Endothelial cell of umbilical vein (primary cell): ENCODE measurements at regions not wholly inside any gene's neighbourhood (a gene's known extent, or its start where the extent isn't known, plus 50 kb on each side); places are given as distances from the start of the nearest gene placed in this dataset.

Experiments
- BruUV-seq: library from RNA; stranded (reverse); fragments of 400-500 nt; replicated peaks from 2 replicates; lab custom pipeline; 2021; lab: Mats Ljungman, UMichigan
- CTCF ChIA-PET: fragments of 300-600, 350-600 bp; sonication (Branson Sonifier 250); formaldehyde crosslinking; loops from one replicate; lab custom pipeline; 2021; ENCODE audit warnings: antibody characterized with exemption, inconsistent platforms; lab: Charles Lee
- POLR2A ChIA-PET: fragments of 300-600, 350-600 bp; sonication (Branson Sonifier 250); formaldehyde crosslinking; loops from one replicate; lab custom pipeline; 2021; ENCODE audit warnings: antibody characterized with exemption, inconsistent platforms; lab: Charles Lee
- DNase-seq: peaks from one replicate; pipeline ENCODE4 v3.0.0-alpha.2; 2011; ENCODE audit warnings: low read depth, low spot score
- FAIRE-seq: peaks from 2 replicates; lab custom pipeline; 2011; peaks lifted over from hg19 to GRCh38; lab: Jason Lieb, UNC
- H2AFZ ChIP-seq: 2 replicates; pipeline ENCODE4 v1.6.0; 2012; ENCODE audit warnings: low read depth, low read length, control low read depth, inconsistent platforms
- H3K27ac ChIP-seq: 2 replicates; pipeline ENCODE4 v1.5.1; 2011; ENCODE audit warnings: low read depth, mild to moderate bottlenecking, control low read depth, low read length, moderate library complexity; ENCODE audit not compliant: insufficient read depth
- H3K27me3 ChIP-seq, 2 experiments: 2 replicates each; pipeline versions ENCODE4 v1.6.0 to v1.6.1; 2011; ENCODE audit warnings: low read length in 2 of 2, mixed read lengths in 1 of 2; ENCODE audit not compliant: control insufficient read depth in 2 of 2, insufficient read depth in 2 of 2
- H3K36me3 ChIP-seq, 2 experiments: 2 replicates in 1 of 2; 3 replicates in 1 of 2; pipeline ENCODE4 v1.5.1; 2011; ENCODE audit warnings: low read length in 2 of 2, mild to moderate bottlenecking in 1 of 2, moderate library complexity in 1 of 2; ENCODE audit not compliant: control insufficient read depth in 2 of 2, insufficient read depth in 2 of 2; ENCODE audit errors: extremely low read depth in 1 of 2
- H3K4me1 ChIP-seq: 3 replicates; pipeline ENCODE4 v1.5.1; 2011; ENCODE audit warnings: mild to moderate bottlenecking, low read length; ENCODE audit not compliant: control insufficient read depth, insufficient read depth; ENCODE audit errors: extremely low read depth
- H3K4me2 ChIP-seq: 2 replicates; pipeline ENCODE4 v1.6.1; 2011; ENCODE audit warnings: low read length, control low read depth, mixed read lengths; ENCODE audit not compliant: insufficient read depth
- H3K4me3 ChIP-seq, 3 experiments: fragments of 200-600 bp in 1 of 3; sonication (generic), shearing (Covaris generic) in 1 of 3; replicated peaks in 1 of 3; 2 replicates each; pipeline ENCODE4 v1.5.1; 2011 to 2016; ENCODE audit warnings: control low read depth in 3 of 3, low read length in 3 of 3, mild to moderate bottlenecking in 2 of 3, inconsistent platforms in 1 of 3, low read depth in 1 of 3, moderate library complexity in 1 of 3; ENCODE audit not compliant: insufficient read depth in 1 of 3
- H3K79me2 ChIP-seq: 2 replicates; pipeline ENCODE4 v1.6.0; 2012; ENCODE audit warnings: low read length, inconsistent platforms; ENCODE audit not compliant: control insufficient read depth, insufficient read depth
- H3K9ac ChIP-seq: replicated peaks from 2 replicates; pipeline ENCODE3; 2011; ENCODE audit warnings: low read length, control low read depth; ENCODE audit not compliant: insufficient read depth; ENCODE audit errors: extremely low read depth
- H3K9me1 ChIP-seq: replicated peaks from 3 replicates; pipeline ENCODE4 v1.6.0; 2011; ENCODE audit warnings: mild to moderate bottlenecking, low read length; ENCODE audit not compliant: control insufficient read depth, insufficient read depth; ENCODE audit errors: extremely low read depth
- H3K9me3 ChIP-seq: replicated peaks from 2 replicates; pipeline ENCODE4 v1.5.1; 2012; ENCODE audit warnings: low read length, inconsistent platforms; ENCODE audit not compliant: control insufficient read depth, insufficient read depth
- H4K20me1 ChIP-seq: replicated peaks from 2 replicates; pipeline ENCODE3; 2011; ENCODE audit warnings: mild to moderate bottlenecking, low read length; ENCODE audit not compliant: control insufficient read depth, insufficient read depth; ENCODE audit errors: extremely low read depth
- CTCF ChIP-seq, 2 donors: IDR thresholded peaks; 1 replicate in 1 of 2; 2 replicates in 1 of 2; pipeline ENCODE4 v1.5.1; 2011; ENCODE audit warnings: low read length in 2 of 2, mild to moderate bottlenecking in 2 of 2, moderate library complexity in 2 of 2, control low read depth in 1 of 2, inconsistent platforms in 1 of 2, low read depth in 1 of 2; ENCODE audit not compliant: insufficient read depth in 1 of 2; ENCODE audit errors: extremely low read depth in 1 of 2
- EZH2 ChIP-seq: IDR thresholded peaks from 2 replicates; pipeline ENCODE4 v1.6.1; 2012; ENCODE audit warnings: borderline replicate concordance, low read depth, mild to moderate bottlenecking, moderate library complexity, low read length, inconsistent platforms; ENCODE audit not compliant: severe bottlenecking
- FOS ChIP-seq: IDR thresholded peaks from 2 replicates; pipeline ENCODE4 v1.6.1; 2011; ENCODE audit warnings: mild to moderate bottlenecking, low read length, moderate library complexity, borderline replicate concordance; ENCODE audit not compliant: insufficient read depth
- GATA2 ChIP-seq: IDR thresholded peaks from 2 replicates; pipeline ENCODE4 v1.7.0; 2011; ENCODE audit warnings: low read depth, mild to moderate bottlenecking, moderate library complexity, mixed read lengths, low read length; ENCODE audit not compliant: insufficient read length, insufficient read depth
- JUN ChIP-seq: IDR thresholded peaks from 2 replicates; pipeline ENCODE4 v1.6.1; 2011; ENCODE audit warnings: borderline replicate concordance, low read depth; ENCODE audit not compliant: insufficient read length, insufficient read depth
- MYC ChIP-seq: IDR thresholded peaks from one replicate; pipeline ENCODE4 v1.6.1; 2011; ENCODE audit warnings: mild to moderate bottlenecking, low read depth, low read length
- POLR2A ChIP-seq: IDR thresholded peaks from 2 replicates; pipeline ENCODE4 v1.6.1; 2012; ENCODE audit warnings: low read depth, mild to moderate bottlenecking, control low read depth, low read length
- POLR2AphosphoS5 ChIP-seq: IDR thresholded peaks from 2 replicates; pipeline ENCODE4 v1.6.1; 2012; ENCODE audit warnings: low read depth, mild to moderate bottlenecking, control low read depth, low read length, moderate library complexity; ENCODE audit not compliant: insufficient read depth
- dilution Hi-C: fragments of 300-500 bp; cut with MboI; formaldehyde crosslinking; loops from one replicate; pipeline ENCODE4 v1.15.0; 2019; ENCODE audit warnings: low sequenced_read_pairs; ENCODE audit not compliant: extremely low pct_ligation_motif_present
- intact Hi-C: fragments of 100-400 bp; cut with micrococcal nuclease; formaldehyde crosslinking; loops from one replicate; pipeline ENCODE4 v1.10.0; 2022
- TF ChIP-seq, protein P1 (sequence below): IDR thresholded peaks from 2 replicates; pipeline ENCODE4 v1.6.1; 2011; ENCODE audit not compliant: insufficient read depth, insufficient read length

- Histone ChIP-seq H3K79me2 (no peaks in the 10 kb centered on the region), H3K9ac (no peak overlapping the region), H3K36me3 (no peaks in the 10 kb centered on the region), H3K4me2 (no peak overlapping the region), H3K27me3 (no peaks in the 10 kb centered on the region), H3K9me3 (no peaks in the 10 kb centered on the region), H3K4me3 (no peak overlapping the region), H3K27ac (no peak overlapping the region), H2AFZ (no peak overlapping the region), H3K9me1 (no peaks in the 10 kb centered on the region), H4K20me1 (no peaks in the 10 kb centered on the region), H3K4me1 (no peaks in the 10 kb centered on the region)
- CTCF ChIA-PET = no interaction called here
- POLR2A ChIA-PET = no interaction called here
- FAIRE-seq = no peak
- intact Hi-C loops = no loop called here
- dilution Hi-C loops = no loop called here
- BruUV-seq = no TSS peak
- no peak for DNase-seq
- TF ChIP-seq EZH2 (no peak), JUN (no peak), POLR2A (no peak), MYC (no peak), POLR2AphosphoS5 (no peak), CTCF (IDR thresholded peaks at IDR 0.05; ENCODE audit: extremely low read depth in 1 of 2, insufficient read depth in 1 of 2, low read depth in 1 of 2, low read length in 2 of 2) (no peak), GATA2 (no peak), FOS (no peak)
- TF ChIP-seq, protein P1, sequence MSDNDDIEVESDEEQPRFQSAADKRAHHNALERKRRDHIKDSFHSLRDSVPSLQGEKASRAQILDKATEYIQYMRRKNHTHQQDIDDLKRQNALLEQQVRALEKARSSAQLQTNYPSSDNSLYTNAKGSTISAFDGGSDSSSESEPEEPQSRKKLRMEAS = no peak
Measured at GRCh38 chr15:46580924-46581323, 946.1 kb downstream of the SQOR start.
